ENCODE measurements at regions not wholly inside any gene's neighbourhood (a gene's known extent, or its start where the extent isn't known, plus 50 kb on each side); places are given as distances from the start of the nearest gene placed in this dataset.

DNA sequence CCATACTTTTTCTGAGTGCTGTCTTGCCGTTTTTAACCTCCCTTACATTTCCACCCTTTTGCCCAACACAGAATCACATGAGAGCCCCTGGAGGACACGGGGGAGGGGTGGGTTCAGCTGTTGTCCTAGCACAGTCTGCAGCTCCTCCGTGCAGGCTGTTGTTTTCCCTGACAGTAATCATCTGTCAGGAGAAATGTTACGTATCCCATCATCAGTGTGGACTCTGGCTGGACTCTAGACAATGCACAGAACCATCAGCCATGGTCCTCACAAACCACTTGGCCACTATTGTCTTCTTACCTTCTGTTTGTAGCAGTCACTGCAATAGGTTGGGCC lies 92.1 kb downstream of the RIN2 start:
- TF ChIP-seq, protein P1, sequence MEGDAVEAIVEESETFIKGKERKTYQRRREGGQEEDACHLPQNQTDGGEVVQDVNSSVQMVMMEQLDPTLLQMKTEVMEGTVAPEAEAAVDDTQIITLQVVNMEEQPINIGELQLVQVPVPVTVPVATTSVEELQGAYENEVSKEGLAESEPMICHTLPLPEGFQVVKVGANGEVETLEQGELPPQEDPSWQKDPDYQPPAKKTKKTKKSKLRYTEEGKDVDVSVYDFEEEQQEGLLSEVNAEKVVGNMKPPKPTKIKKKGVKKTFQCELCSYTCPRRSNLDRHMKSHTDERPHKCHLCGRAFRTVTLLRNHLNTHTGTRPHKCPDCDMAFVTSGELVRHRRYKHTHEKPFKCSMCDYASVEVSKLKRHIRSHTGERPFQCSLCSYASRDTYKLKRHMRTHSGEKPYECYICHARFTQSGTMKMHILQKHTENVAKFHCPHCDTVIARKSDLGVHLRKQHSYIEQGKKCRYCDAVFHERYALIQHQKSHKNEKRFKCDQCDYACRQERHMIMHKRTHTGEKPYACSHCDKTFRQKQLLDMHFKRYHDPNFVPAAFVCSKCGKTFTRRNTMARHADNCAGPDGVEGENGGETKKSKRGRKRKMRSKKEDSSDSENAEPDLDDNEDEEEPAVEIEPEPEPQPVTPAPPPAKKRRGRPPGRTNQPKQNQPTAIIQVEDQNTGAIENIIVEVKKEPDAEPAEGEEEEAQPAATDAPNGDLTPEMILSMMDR (conservative IDR thresholded peaks at IDR 0.05; ENCODE audit: low read length): no peak
- TF ChIP-seq EZH2phosphoT487 (IDR thresholded peaks at IDR 0.05; ENCODE audit: borderline replicate concordance, low read depth, low read length): no peak
